Fibroblast of skin of left biceps (primary cell): ENCODE measurements at regions not wholly inside any gene's neighbourhood (a gene's known extent, or its start where the extent isn't known, plus 50 kb on each side); places are given as distances from the start of the nearest gene placed in this dataset.
A peak's percentile ranks its signal among the peaks of the same experiment; 100 is the strongest.
"Not testable (repeated sequence)": the region's sequence is repeated elsewhere in the genome, so short reads cannot be mapped to it uniquely, and the experiment has no call there.

Experiments used
- DNase-seq, 2 experiments: peaks; one replicate each; pipeline ENCODE4 v3.0.0-alpha.2; 2013; ENCODE audit warnings: low read depth in 2 of 2

DNA sequence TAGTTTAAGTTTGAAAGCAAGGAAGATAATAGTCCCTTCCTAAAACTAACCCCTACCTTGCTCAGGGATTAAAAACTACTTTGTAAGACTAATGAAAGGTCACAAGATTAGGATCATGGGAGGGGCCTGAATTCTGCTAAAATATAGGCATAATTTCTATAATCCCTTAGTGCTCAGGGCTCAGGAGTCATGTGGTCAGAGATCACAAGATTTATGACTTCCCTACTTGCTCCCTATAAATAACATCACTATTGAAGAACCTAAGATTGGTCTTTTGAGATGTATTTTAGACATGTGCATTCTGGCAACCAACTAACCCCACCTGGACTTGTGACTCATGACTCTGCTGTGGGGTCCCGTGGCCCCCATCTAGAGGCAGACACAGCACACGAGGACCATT, 81.1 kb downstream of the STMND1 start:
- DNase-seq: no peak

DNA sequence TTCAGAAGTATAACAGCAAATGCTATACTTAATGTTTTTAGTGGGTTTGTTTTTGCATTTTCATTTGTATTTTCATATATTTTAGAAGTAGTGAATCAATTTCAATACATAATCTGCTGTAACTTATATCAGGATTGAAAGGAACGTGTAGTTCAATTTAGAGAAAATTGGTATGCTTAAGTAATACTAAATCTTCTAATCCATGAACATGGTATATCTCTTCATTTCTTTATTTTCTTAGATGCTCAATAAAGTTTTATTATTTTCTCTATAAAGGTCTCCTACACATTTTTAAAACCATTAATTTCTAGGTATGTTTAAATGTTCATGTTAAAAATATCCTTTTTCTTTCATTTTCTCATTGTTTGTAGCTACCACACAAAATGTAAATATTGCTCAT, 85.1 kb downstream of the STMND1 start:
- DNase-seq: no peak

DNA sequence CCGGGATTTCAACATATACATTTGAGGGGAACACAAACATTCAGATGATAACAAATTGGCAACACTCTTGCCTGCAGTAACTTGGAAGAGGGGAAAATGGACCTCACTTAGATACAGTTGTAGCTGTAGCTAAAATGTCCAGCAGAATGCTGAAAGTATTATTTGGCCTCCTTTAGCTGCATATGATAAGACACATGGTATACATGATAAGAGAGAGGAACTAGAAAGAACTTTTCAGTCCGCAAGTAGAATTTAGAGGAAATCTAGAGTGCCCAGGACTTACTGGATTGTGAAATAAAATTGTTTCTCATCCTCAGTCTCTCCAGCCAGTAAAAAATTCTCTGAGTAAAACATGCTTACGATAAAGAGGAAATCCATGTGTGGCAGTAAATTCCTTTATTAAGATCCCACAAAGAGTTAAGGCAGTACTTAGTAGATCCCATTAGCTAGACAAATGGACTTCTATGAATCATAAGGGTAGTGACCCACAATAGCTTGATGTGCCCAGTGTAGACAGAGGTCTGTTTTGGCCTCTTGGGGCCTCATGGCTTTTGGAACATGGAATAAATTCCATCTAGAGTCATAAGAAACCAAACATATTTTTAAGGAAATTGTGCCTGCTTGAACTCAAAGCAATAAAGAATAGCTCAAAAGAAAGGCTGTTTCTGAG, 87.9 kb upstream of the RBM24 start:
- DNase-seq: no peak

DNA sequence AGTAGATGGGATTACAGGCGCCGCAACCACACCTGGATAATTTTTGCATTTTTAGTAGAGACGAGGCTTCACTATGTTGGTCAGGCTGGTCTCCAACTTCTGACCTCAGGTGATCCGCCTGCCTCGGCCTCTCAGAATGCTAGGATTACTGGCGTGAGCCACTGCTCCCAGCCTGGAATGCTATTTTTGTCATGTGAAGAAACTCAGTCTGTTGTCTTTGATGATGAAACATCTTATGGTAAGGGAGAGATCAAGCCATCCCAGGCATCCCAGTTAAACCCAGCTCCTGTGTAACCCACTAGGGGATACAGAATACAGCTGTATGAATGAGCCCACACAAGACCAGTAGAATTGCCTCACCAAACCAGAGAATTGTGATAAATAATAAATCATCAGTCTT, 83.6 kb upstream of the RBM24 start:
- no peak for DNase-seq

DNA sequence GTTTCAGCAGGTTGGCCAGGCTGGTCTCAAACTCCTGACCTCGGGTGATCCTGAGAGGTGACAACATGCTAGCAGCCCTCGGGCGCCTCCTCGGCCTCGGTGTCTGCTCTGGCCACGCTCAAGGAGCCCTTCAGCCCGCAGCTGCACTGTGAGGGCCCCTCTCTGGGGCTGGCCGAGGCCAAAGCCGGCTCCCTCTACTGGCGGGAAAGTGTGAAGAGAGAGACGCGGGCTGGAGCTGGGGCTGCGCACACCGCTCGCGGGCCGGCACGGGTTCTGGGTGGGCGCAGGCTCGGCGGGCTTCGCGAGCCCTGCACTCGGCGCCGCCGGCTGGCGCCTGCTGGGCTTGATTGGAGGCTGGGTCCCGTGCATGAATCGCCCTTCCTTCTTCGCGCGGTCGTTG, 80.8 kb upstream of the RBM24 start:
- no peak for DNase-seq

DNA sequence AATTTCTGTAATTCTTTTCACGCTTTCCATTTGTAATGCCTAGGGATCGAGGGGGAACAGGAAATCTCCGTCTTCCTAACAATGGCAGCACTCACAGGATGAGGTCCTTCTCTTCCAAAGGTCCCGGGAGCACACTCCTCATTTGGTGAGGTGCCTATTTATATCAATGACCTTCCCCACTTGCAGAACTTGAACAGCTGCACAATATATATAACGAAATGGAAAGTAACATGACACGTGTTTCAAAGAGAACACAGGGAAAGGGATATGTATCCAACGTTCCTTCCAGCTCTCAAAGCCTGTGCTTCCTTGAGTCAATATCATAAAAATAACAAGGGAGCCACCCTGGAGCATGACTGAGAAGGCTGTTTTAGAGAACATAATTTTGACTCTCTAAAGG, 78.6 kb upstream of the RBM24 start:
- DNase-seq: no peak

DNA sequence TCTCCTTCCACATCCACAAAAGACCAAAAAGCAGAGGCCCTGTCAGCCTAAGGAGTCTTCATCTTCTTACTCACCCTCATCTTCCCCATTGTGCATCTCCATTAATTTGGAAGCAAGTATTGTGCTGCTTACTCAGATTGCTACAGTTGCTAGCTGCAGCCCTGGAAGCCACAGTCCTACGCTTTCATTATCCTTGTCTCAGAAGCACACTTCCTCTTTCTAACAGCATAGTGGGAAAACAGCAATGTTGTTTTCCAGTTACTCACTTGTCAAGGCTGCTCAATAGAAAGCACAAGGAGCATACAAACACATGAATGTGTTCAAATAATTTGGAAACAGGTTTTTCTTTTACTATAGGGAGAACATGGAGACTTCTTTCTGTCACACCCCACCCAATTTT, 76.6 kb upstream of the RBM24 start:
- DNase-seq: no peak

DNA sequence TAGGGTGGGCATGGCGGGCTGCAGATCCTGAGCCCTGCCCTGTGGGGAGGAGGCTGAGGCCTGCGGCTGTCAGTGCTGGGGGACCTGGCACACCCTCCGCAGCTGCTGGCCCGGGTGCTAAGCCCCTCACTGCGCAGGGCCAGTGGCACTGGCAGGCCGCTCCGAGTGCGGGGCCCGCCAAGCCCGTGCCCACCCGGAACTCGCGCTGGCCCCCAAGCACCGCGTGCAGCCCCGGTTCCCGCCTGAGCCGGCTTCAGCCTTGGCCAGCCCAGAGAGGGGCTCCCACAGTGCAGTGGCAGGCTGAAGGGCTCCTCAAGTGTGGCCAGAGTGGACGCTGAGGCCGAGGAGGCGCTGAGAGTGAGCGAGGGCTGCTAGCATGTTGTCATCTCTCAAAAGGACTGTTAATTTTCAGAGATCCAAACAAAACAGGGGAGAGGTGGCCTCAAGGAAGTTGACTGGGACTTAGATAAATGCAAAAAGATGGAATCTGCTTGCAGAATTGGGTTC, 74.5 kb upstream of the RBM24 start:
- DNase-seq: no peak

DNA sequence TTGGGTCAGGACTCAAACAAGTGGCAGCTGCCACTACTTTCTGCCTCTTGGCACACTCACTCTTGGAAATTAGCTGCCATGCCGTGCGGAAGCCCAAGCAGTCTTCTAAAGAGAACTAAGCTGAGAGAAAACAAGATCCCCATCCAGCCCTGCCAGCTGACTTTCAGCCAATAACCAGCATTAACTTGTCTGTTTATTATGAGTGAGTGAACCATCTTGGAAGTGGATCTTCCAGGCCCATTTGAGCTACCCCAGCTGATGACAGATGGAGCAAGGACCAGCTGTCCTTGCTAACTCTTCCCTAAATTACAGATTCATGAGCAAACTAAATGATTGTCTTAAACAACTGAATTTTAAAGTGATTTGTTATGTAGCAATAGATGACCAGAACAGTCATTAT, 73.9 kb upstream of the RBM24 start:
- DNase-seq: no peak

DNA sequence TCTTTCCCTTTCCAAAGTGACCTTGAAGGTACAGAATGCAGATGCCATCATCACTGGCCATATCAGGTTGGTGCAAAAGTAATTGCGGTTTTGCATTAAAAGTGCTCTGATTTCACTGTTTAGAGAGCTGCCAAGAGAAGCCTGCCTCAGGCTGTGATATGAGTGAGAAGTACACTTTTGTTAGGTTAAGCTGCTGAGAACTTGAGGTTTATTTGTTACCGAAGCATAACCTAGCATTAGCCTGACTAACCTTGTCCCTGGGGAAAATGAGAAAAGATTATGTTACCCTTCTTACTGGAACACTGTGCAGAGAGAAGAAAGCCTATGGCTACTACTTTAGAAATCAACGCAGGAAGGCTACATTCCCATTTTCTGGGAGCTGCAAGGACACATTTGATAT, 70.5 kb upstream of the RBM24 start:
- no peak for DNase-seq

DNA sequence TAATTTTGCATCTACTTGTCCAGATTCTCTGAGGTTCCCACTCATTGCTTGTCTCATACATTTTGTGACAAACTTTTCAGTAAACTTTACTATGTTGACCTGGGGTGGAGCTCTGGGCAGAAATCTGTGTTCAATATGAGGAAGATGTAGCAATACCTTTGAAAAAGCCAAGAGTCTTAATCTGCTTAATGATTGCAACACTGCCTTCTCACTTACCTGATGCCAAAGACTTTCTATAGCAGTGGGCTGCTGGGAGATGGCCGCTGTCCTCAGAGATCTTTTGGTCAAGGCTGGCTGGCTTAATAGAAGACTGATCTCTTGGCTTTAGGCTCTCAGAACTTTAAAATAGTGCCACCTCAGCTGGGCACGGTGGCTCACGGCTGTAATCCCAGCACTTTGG, 70.1 kb upstream of the RBM24 start:
- DNase-seq: no peak

DNA sequence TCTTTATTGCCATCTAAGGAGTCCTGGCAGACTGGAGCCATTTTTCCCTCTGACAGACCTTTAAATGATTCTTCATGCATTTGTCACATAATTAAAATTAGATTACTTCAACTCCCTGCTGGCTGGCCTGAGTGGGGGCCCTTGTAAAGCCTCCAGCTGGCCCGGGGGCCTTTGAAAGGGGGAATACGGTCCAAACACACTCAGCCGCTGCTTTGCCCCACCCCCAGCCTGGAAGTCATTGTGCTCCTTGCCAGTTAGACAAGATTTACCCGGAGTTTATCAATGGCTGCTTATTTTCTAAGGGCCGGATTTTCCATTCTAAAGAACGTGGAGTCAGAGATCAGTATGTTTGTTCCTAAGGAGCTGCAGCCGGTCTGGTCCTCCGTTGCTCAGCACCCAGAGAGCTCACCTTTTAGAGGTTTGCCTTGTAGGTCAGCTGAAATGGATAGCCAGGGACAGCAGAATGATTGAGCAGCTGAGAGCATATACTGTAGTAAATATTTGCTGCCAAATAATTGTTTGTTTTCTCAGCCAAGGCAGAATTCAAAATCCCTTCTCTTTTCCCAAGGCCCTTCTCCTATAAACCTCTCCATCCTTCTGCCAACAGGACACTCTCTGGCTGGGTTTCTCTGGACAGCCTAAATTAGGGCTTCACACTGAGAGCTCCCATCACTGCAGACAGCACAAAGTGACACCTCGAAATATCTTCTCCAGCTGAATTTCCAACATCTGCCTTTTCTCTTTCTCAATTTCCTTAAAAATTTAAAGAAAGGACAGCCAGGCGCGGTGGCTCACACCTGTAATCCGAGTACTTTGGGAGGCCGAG, 68.4 kb upstream of the RBM24 start:
- DNase-seq: peak in 1 of 2 experiments; percentile 4

DNA sequence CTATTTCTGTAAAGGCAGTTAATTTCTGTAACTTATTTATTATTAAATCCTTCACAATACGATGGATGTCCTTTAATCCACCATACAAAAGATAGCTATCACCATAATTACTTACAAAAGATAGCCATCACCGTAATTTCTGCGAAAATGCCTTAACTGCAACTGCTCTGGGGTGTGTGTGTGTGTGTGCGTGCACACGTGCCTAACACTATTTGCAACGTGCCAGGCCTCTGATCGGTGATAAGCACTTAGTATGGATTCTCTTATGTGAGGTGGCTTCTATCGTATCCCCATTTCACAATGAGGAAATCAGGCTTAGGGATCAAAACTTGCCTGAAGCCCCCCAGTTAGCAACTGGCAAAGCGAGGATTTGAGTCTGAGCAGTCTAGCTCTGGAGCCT, 67.1 kb upstream of the RBM24 start:
- DNase-seq: no peak

DNA sequence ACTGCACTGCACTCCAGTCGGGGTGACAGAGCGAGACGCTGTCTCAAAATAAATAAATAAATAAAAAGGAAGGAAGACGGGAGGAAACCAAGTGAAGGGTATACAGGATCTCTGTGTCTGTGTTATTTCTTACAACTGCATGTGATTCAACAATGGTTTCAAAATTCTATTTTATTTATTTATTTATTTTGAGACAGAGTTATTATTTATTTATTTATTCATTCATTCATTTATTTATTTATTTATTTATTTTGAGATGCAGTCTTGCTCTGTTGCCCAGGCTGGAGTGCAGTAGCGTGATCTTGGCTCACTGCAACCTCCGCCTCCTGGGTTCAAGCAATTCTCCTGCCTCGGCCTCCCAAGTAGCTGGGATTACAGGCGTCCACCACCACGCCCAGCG, 64.2 kb upstream of the RBM24 start:
- DNase-seq: not testable (repeated sequence)

DNA sequence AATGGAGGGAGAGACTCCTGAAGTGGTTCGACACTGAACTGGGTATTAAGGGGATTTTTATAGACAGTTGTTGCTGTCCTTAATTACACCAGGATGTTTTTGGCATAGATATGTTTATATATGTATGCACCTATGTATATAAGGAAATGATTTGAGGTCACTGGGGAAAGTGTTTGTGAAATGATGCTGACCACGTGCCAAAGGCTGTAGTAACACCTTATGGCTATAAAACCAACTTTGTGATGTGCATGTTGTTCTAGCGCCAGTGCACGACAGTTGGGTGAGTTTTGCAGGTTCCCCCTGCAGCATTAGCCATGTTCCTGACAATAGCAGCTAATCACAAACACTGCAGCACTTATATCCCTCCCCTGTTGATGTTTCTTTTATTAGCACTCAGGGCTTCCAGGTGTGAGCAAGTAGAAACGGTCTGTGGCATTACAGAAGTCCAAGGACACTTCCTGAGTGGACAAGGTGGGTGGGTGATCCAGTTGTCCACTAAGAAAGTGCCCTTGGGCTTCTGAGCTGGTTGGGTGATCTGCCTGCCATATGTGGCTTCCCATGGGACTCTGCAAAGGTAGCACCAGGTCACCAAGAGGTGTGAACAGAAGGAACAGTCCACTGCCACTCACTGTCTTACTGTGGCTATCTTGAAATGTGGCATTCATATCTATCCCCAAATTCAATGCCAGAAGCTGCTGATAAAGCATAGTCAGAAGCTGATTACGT, 63.0 kb upstream of the RBM24 start:
- no peak for DNase-seq

DNA sequence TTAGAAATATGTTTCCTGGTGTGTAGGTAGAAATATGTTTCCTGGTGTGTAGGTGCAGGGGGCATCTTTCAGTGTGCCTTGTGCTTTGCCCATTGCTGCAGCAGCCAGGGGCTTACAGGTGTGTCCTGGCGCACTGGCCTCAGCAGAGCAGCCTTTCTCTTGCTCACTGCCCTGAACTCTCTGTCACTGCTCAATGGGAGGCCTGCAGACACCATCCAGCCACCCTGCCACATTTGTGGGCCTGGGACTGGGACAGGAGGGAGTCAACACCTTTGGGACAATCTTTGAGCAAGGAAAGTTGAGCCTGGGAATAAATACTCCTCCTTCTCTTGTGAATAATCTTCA, 62.4 kb upstream of the RBM24 start:
- DNase-seq: no peak

DNA sequence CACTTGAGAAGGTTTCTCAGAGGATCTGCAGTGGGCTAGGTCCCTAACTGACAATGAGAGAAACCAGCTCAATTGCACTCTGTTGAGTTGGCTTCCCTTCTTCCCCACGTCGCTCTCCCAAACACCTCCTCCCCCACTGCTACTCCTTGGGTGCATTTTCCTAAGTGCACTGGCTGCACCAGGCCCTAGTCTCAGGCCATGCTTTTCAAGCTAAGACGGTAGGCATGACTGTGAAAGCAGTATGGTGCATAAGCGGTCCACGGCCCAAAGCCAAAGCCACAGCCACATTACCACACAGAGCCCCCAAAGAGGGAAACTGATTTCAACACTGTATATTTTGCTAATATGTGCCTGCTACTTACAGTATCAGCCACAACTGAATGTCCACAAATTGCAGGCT, 62.1 kb upstream of the RBM24 start:
- DNase-seq: no peak

DNA sequence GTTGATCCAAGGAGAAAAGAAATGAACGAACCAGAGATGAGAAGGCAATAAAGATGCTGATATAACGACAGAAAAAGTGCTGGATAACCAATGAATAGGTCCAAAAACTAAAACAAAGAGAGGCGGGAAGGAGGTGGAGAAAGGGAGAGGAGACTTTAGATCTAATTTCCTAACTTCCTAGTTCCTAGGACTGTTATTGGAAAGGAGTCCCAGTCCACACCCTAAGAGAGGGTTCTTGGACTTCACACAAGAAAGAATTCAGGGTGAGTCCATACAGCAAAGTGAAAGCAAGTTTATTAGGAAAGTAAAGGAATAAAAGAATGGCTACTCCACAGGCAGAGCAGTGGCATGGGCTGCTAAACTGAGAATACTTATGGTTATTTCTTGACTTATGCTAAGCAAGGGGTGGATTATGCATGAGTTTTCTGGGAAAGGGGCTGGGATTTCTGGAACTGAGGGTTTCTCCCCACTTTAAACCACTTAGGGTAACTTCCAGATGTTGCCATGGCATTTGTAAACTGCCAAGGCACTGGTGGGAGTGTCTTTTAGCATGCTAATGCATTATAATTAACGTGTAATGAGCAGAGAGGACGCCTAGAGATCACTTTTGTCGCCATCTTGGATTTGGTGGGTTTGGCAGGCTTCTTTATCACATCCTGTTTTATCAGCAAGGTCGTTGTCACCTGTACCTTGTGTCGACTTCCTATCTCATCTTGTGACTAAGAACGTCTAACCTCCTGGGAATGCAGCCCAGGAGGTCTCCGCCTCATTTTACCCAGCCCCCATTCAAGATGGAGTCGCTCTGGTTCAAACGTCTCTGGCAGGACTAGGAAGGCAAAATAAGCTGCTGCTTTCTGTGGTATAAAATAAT, 60.9 kb upstream of the RBM24 start:
- no peak for DNase-seq

DNA sequence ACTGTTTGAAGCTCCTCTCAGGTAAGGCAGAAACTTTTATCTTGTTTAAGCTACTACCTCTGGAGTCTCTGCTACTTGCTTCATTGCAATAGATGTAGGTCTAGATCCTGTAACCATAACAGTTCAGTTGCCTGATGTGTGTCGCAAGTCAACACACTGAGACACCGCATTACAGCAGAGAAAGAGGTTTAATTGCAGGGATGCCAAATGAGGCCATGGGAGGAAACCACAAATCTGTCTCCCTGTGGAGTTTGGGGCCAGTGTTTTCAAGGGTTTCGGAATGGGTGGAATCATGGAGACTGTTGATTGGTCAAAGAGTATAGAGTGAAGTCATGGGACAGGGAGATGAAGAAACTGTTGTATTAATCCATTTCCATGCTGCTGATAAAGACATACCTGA, 57.1 kb upstream of the RBM24 start:
- no peak for DNase-seq

DNA sequence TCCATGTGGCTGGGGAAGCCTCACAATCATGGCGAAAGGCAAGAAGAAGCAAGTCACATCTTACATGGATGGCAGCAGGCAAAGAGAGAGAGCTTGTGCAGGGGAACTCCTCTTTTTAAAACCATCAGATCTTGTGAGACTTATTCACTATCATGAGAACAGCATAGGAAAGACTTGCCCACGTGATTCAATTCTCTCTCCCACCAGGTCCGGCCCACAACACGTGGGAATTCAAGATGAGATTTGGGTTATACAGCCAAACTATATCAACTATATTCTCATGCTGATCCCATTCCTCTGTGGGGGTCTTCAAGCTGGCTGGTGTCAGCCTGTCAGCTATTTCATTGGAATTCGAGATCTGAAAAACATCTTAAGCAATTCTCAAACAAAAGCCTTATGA, 56.7 kb upstream of the RBM24 start:
- DNase-seq: not testable (repeated sequence)

DNA sequence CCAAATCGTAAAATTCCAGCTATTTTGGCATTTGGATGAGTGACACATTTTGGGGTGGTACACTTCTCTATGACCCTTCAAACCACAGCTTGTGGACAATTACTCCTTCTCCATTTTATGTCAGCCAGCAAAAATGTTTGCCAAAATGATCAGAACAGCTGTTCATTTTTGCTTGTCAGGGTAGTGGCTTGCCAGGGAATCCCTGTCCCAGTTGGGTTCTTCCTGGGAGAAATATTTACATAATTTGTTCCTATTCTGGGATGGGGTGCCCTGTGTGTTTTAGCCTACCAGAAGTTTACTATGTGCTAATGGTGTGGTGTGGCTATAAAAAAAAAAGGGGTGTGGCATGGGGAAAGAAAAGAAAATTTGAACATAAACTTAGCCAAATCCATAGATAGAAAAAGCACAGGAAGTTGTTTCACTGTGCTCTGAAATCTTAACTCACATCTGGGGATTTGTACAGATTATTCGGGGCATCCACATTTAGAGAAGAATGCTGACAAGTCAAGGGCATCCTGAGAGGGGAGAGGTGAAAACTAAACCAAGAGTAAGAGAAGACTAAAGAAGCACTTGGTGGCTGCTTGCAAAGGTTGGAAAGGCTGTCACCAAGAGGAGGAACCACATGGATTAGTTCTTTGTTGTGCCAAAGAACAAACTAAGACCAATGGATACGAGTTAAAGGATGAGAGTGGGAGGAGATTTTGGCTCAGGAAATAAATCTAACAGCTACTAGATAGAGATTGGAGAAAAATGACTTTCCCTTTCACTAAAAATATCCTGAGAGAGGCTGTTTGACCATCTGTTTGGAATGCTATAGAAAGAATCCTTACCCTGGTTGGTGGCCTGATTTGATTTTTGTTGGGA, 55.2 kb upstream of the RBM24 start:
- DNase-seq: no peak
